HG02678 (cell line): ENCODE measurements at regions not wholly inside any gene's neighbourhood (a gene's known extent, or its start where the extent isn't known, plus 50 kb on each side); places are given as distances from the start of the nearest gene placed in this dataset.

Experiments used
- ATAC-seq: cut with Tn5 transposase; IDR thresholded peaks from one replicate; pipeline ENCODE4 v1.9.1; 2021; ENCODE audit warnings: mild to moderate bottlenecking, moderate library complexity; ENCODE audit not compliant: unreplicated experiment

DNA sequence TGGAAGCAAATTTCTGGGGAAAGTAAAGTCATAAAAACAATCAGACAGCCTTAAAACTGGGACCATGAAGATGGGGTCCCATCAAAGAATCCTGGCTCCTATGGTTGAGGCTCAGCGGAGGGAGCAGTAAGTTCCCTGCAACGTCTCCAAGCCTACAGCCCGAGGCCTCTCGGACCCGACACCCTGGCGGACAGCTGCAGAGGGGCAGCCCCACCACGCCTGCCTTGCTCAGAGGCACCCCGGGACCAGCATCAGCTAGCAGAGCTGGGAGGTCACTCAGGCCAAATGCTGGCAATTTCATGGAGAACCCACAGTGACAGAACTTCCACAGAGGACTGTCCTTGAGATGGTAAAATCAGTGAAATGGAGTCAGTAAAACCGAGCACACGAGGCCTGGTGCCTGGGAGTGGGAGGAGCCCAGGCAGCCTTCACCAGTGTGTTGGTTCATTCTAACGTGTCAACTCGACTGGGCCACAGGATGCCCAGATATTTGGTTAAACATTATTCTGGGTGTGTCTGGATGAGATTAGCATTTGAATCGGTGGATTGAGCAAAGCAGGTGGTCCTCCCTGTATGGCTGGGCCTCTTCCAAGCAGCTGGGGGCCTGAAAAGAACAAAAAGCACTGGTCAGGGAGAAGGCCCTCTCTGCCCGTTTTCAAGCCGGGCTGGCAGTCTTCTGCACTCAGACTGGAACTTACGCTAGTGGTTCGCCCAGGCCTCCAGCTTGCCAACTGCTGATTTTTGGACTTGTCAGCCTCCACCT is 96.2 kb upstream of the INSIG1 start:
- no peak for ATAC-seq

DNA sequence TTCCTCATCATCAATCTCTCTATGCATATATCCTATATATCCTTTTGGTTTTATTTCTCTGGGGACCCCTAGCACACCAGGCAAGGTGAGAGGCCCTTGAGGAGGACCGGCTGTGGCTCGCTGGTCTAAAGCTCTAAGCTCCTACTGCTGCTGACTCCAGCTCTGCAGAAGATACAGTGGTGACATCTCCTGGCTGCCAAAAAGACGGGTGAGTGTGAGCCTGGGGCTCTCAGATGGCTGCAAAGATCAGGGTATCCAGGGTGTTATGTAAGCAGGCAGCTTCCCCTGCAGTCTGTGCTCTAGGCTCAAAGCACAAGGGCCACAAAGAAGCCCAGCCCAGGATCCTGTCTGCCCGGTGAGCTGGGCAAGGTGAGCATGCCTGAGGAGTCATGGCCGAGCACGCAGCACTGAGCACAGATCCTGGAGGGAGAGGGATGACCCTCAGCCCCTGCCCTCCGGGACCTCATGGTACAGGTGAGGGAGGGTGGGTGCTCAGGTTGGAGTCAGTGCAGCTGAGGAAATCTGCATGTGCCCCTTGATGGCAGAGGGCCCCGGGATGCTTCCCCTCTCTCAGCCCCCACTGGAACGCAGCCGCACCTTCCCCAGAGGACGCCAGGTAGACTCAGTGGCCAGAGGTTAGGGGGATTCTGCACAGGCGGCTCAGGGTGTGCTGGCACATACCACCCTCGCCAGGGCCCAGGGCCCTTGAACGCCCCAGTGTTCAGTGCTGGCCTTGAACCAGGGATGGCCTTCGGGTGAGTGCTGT is 95.4 kb upstream of the INSIG1 start:
- no peak for ATAC-seq

DNA sequence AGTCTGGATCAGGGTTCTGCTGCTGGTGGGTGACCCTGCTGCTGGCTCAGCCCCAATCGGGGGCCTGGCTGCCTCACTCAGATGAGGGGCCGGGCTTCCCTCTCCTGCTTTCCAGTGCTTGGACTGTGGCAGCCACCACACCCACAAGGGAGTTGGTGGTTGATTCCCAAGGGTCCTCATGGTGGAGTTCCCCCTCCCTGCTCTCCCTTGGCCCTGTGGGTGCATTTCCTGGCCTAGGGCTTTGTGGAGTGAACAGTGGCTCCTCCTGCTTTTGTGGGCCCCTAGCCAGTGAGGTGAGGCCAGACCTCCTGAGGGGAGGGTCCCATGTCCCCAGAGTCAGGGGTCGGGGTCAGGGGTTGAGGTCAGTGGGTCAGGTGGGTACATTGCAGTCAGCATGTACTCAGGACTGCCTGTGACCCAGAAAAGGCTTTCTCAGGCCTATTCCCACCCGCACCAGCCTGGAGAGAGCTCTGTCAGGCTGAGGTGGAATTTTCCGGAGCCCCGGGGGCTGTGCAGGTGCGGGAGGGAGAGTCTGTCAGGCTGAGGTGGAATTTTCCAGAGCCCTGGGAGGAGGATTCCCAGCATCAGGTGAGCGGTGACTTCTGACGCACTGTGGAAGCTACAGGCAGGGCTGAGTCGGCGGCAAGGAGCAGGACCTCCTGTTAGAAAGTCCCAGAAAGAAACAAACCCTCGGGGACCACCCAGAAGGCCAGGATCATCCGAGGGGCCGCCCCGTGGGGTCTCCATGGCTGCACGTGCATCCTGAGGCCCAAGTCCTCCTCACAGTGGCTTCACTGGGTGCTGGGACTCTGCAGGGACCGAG is 94.4 kb upstream of the INSIG1 start:
- ATAC-seq, result no peak

DNA sequence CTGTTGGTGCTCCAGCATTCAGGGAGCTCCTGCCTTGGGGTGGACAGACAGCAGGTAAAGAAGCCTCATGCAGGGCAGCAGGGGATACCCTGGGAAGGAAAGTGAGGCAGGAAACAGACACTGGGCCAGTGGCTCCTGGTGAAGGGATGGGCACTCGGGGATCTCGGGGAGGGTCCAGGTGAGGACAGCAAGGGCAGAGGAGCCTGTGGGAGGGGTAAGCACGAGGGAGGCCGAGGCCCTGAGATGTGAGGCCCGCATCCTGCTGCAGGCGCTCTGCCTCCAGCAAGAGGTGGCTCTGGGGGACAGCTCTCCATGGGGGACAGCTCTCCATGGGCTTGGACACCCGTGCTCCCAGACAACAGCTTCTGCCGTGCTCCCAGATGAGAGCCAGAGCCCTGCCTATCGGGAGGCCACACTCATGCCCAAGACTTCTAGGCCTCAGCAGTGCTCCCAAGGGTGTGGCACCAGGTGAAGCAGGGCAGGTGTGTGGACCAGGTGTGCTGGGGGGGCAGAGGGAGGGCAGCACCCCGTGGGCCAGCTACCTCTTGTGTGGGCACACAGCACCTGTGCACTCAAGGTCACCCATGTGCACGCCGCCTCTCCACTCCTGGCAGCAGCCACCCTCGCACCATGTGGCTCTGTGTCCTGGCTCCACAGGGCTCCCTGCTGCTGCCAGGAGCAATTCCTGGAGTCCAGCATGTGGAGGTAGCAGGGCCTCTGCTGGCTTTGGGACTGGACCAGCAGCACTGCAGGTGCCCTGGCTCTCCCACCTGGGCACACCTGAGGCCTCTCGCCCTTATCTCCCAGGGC is 93.6 kb upstream of the INSIG1 start:
- ATAC-seq, result no peak

DNA sequence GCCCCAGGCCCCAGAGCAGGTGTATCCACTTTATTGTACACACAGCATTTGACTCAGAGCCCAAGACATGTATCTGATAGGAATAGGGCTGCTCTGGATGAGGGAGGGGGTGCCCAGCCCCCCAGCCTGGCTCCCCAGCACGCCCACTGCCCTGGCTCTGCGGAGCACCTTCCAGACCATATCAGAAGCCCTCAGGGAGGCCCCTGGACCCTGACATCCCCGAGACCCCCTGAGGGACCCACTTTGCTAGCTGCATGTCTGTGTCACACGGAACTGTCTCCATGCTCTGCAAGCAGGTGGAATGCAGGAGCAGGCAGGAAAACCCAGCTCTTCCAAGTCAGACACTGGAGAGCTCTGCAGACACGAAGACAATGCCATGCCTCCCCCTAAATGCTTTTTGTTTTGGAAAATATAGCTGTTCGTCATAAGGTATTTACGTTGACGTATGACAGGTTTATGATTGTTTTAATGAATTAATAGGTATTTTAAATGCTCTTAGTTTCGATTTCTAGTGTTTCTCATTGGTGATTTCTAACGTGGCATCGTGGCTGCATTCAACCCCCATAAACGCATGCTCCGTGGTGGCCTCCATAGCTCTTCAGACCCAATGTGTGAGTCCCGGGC is 92.8 kb upstream of the INSIG1 start:
- ATAC-seq, result no peak

DNA sequence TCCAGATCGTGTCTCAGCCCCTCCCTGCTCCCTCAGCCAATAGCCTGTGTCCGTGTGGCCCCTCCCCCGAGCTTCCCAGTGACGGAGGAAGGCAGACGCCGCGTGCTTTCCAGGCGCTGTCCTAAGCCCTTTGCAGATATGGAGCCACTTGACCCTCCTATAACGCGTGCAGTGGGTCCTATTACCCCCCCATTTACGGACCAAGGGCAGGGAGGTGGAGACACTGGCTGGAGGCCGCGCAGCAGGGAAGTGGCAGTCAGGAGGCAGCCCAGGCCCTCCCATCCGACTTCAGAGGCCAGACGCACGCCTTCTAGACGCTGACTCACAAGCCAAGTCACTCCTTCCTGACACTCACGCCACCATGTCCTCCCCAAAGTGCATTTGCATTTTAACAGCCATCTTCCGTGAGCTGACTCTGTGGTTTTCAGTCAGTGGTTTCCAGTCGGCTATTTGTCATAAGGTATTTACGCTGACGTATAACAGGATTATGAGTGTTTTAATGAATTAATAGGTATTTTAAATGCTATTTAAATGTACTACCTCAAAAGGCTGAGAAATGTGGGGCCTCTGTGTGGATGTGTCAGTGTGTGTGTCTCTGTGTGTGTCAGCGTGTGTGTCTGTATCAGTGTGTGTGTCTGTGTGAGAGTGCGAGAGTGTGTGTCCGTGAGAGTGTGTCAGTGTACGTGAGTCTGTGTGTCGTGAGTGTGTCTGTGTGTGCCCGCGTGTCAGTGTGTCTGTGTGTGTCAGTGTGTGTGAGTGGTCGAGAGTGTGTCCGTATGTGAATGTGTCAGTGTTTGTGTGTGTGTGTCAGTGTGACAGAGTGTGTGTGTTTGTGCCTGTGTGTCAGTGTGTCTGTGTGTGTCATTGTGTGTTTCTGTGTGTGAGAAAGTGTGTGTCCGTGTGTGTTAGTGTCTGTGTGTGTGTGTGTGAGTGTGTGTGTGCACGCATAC is 92.0 kb upstream of the INSIG1 start:
- ATAC-seq, result peak; percentile 85

DNA sequence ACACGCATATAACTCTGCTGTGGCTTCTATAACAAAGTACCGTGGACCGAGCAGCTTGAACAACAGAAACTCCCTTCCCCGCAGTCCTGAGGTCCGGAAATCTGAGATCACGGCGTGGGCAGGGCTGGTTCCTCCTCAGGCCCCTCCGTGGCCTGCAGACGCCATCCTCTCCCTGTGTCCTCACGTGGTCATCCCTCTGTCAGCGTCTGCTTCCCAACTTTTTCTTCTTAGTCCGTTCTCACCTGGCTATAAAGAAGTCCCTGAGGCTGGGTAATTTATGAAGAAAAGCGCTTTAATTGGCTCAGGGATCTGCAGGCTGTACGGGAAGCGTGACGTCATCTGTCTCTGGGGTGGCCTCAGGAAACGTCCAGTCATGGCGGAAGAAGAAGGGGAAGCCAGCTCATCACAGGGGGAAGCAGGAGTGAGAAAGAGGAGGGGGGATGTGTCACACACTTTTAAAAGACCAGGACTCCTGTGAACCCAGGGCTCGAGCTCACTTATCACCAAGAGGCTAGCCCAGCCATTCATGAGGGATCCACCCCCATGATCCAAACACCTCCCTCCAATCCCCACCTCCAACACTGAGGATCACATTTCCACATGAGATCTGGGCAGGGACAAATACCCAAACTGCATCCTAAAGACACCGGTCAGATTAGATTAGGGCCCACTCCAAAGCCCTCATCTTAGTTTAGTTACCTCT is 91.2 kb upstream of the INSIG1 start:
- ATAC-seq, result peak; percentile 40

DNA sequence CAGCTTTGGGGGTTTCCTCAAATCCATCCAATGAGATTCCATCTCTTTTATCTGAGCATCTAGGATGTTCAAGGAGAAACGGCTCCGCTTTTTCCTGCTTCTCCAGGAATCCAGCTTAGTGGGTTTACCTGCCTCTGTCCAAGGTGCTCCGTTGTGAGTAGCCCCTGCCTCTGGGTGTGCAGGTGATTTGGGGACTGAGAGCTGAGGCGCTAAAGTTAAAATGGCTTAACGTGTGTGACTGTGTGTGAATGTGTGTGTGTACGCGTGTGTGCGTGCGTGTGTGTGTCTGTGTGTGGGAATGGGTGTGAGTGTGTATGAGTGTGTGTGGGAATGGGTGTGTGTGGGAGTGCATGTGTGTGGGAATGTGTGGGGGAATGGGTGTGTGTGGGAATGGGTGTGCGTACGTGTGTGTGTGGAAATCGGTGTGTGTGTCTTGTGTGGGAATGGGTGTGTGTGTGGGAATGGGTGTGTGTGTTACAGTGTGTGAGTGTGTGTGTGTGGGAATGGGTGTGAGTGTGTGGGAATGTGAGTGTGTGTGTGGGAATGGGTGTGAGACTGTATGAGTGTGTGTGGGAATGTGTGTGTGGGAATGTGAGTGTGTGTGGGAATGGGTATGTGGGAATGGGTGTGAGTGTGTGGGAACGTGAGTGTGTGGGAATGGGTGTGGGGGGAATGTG is 90.2 kb upstream of the INSIG1 start:
- no peak for ATAC-seq

DNA sequence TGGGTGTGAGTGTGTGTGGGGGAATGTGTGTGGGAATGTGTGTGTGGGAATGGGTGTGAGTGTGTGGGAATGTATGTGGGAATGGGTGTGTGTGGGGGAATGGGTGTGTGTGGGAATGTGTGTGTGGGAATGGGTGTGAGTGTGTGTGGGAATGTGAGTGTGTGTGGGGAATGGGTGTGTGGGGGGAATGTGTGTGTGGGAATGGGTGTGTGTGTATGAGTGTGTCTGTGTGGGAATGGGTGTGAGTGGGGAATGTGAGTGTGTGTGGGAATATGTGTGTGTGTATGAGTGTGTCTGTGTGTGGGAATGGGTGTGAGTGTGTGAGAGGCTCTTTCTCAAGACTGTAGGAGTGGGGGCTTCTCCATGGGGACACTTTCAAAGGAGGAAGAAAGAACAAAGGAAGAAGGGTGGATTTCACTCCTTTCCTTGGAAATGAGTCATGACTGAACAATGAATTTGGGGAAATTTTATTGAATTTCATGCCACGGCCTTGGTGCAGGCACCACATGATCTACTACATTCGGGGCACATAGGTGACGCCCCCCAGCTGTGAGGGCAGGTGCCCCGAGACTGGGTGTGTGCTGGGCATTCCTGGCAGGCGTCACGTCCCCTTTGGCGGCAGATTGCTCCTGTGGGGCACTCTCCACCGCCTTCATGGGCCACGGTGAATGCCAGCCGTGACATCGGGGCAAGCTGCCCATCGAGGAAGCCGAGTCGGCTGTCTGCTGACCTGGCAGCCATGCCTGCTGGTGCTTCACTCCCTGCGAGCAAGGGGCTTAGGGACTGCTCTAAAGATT is 88.8 kb upstream of the INSIG1 start:
- no peak for ATAC-seq

DNA sequence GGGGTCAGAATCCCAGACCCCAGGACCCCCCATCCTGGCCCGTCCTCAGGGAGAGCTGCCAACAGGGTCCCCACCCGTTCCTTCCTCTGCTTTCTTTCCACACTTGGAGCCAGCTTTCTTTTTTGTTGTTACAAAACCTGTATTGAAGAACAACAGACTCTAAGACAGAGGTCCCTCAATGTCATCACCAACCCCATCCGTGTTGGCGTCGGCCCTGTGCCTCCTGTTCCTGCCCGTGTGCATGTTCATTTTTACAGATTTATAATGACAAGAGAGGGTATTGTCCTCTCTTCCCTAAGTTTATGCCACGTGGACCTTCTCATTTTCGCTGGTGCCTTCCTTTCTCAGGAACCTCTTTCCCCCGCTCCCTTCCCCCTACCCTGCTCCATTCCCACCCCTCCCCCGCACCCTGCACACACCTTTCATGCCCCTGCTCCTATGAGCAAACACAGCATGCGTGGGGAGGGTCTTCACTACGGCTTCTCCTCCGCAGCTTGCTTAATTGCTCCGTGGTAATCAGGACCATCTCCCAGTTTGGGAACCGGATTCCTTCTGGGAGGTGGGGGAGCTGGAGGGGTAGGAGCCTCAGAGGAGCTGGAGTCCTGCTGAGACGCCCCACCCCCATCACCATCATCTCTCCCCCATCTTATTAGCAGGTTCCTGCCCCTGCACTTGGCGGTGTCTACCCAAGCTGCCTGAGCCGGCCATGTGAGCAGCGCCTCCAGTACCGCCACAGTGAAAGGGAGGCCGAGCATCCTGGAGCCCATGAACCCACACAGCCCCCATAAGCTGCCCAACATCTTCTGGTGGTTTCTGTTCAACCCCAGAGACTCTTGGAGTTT is 88.0 kb upstream of the INSIG1 start:
- ATAC-seq, result no peak

DNA sequence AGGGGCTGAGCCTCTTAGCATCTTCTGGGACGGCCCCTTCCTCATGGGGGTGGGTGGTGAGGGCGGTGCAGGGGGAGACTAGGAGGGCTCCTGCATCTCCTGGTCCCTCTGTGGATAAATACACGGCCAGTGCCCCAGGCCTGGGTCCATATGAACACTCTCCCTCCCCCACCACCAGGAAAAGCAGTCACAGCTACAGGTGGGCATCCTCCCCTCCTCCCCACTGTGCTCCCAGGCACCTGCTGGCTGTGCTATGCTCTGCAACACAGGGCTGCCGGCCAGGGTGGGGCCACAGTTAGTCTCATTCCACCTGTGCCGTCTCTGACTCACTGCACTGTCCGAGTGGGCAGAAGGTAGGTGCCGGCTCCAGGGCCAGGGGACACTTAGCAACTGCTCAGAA is 87.3 kb upstream of the INSIG1 start:
- ATAC-seq, result no peak

DNA sequence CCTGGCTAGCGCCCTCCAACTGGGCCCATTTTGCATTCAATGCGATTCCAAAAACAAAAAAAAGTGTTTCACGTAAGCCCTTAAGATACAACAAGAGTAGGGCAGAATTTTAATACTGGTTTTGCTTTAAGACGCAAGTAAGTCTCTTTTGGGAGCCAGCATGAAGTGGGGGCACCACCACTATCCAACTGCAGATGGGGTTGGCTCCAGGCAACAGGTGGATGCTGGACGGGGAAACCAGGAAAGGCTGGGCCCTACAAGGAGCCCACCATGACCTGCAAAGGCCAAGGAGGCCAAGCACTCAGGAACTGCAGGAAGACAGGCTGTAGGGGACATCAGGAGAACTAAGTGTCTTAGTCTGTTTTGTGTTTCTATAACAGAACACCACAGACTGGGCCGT is 86.5 kb upstream of the INSIG1 start:
- ATAC-seq, result no peak

DNA sequence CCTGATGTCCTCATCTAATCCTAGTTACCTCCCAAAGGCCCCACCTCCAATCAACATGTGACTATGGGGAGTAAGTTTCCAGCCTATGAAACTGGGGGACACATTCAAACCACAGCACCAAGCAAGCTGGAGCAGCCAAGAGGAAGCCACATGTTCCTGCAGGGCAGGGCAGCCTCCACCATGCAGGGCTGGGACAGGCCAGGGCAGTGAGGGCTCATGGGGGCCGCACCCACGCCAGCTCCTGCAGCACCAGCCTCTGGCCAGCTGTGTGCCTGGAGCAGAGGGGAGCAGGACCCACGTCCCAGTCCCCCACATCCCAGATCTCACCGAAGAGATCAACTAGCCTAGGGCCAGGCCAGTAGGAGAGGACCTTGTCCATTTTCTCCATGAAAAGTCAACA is 85.9 kb upstream of the INSIG1 start:
- ATAC-seq, result no peak

DNA sequence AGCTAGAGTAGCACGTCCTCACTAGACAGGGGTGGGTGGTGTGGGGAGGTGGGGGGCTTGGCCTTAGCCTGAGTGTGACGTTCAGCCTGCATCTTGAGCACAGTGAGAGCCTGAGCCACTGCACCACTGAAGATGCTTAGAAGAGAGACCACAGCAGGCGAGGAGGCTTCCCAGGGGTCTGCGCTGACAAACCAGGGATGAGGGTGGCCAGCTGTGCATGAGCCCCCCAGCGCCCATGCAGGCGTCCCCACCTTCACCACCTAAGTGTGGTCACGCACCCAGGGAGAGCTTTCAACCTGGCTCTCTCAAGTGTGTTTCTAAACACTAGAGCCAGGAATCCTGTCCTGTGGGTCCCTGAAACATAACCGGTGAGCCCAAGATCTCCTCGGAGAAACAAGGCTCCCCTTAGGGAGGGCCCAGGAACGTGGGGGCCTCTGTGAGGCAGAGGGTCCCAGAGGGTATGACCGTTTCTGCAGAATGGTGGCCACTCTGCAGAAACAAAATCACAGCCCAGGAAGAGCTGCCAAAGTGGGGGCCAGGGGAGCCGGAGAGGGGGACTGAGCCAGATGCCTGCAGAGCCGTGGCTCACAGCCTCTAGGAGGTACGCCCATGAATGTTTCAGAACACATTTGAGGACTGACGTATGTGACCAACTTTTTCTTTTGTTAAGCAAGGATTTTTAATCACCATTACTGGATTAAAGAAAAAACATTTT is 85.2 kb upstream of the INSIG1 start:
- no peak for ATAC-seq

DNA sequence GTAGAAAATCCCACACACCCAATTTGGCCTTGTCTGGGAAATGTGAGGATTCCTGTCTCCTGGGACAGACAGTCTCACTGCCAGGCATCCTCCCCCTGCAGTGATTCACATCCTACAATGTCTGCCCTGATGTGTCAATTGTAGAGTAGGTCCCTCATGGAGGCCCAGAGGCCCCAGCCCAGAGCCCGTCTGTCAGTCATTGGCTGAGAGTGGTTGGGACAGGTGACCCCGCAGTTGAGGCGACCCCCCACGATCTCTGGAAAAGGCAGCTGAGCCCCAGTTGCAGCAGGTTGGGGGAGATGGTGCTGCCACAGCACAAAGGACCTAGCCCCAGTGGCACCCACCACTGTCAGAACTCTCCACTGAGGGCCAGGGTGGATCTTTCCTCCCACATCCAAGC is 84.3 kb upstream of the INSIG1 start:
- no peak for ATAC-seq
